Adrenal gland (tissue), 9 donors: ENCODE measurements at regions not wholly inside any gene's neighbourhood (a gene's known extent, or its start where the extent isn't known, plus 50 kb on each side); places are given as distances from the start of the nearest gene placed in this dataset.

Experiments used
- DNase-seq, 7 donors: peaks; one replicate each; pipeline ENCODE4 v3.0.0-alpha.2; 2019 to 2020
- H3K27ac ChIP-seq, 5 donors: fragments of 200-600 bp; sonication (generic) in 4 of 5; 1 replicate in 3 of 5; 2 replicates in 2 of 5; pipeline versions ENCODE4 v1.5.1 to v1.8.0; 2016 to 2020; ENCODE audit warnings: mild to moderate bottlenecking in 1 of 5
- H3K27me3 ChIP-seq: fragments of 200-600 bp; 2 replicates; pipeline ENCODE4 v1.8.0; 2021
- H3K36me3 ChIP-seq, 2 donors: fragments of 200-600 bp; replicated peaks in 1 of 2; 1 replicate in 1 of 2; 2 replicates in 1 of 2; pipeline versions ENCODE4 v1.5.1 to v1.8.0; 2018 to 2022
- H3K4me1 ChIP-seq, 2 donors: fragments of 200-600 bp; replicated peaks in 1 of 2; 1 replicate in 1 of 2; 2 replicates in 1 of 2; pipeline versions ENCODE4 v1.5.1 to v1.8.0; 2018 to 2021
- H3K4me3 ChIP-seq, 4 donors: fragments of 200-600 bp; sonication (generic) in 3 of 4; one replicate each; pipeline ENCODE4 v1.5.1; 2016 to 2018
- H3K9me3 ChIP-seq, 3 donors: fragments of 200-600 bp; sonication (generic) in 1 of 3; replicated peaks in 1 of 3; 1 replicate in 2 of 3; 2 replicates in 1 of 3; pipeline versions ENCODE4 v1.5.1 to v1.8.0; 2016 to 2021
- CTCF ChIP-seq, 6 experiments: fragments of 450-650 bp in 4 of 6; fragments of 200-600 bp in 2 of 6; sonication (generic) in 1 of 6; IDR thresholded peaks; 1 replicate in 5 of 6; 2 replicates in 1 of 6; pipeline versions ENCODE4 v1.5.1 to v1.8.0; 2016 to 2021; ENCODE audit warnings: antibody characterized with exemption in 6 of 6, mild to moderate bottlenecking in 2 of 6, moderate library complexity in 1 of 6
- POLR2A ChIP-seq, 2 donors: fragments of 450-650 bp; IDR thresholded peaks; one replicate each; pipeline ENCODE4 v1.6.1; 2017; ENCODE audit warnings: antibody characterized with exemption in 2 of 2, mild to moderate bottlenecking in 2 of 2, moderate library complexity in 1 of 2
- WGBS, 4 donors: extraction: QIAGEN DNeasy Blood & Tissue Kit in 2 of 4; methylation state at CpG; one replicate each; pipeline versions ENCODE4 v1.1.5 to v1.1.7; 2013 to 2017; 5-methylcytosine and 5-hydroxymethylcytosine counted together
- intact Hi-C, 2 donors: fragments of 100-400 bp; cut with DNase I; formaldehyde crosslinking; loops; one replicate each; pipeline versions ENCODE4 v1.14.1 to v1.15.0; 2022 to 2023
- donor health status: healthy with polysubstance abuse.
- donor health status: Bipolar disorder and iron deficiency.
- donor health status: DM: yes; HTN: yes; CAD: no.
- donor health status: DM: no; HTN: no; CAD: no.
- donor health status: DM: no; HTN: no; CAD: no.

GRCh38 chr10:124265776-124266467 is 152.8 kb downstream of the OAT start:
- H3K27me3 ChIP-seq, result no peaks in the 10 kb centered on the region
- H3K4me1 ChIP-seq, result no peaks in the 10 kb centered on the region
- intact Hi-C loops, result no loop called here
- DNase-seq, result no peak
- no peaks in the 10 kb centered on the region for H3K9me3 ChIP-seq
- H3K27ac ChIP-seq, result no peak overlapping the region
- no peak overlapping the region for H3K4me3 ChIP-seq
- TF ChIP-seq POLR2A (IDR thresholded peaks at IDR 0.05) (no peak), CTCF (IDR thresholded peaks at IDR 0.05) (no peak)
- H3K36me3 ChIP-seq, result no peaks in the 10 kb centered on the region
- WGBS, 4 donors, result 69 to 88% (median 84%) methylated on average over 7 to 12 of the region's 12 CpGs

GRCh38 chr10:124265391-124265745 is 153.4 kb downstream of the OAT start:
- Histone ChIP-seq H3K36me3 (no peaks in the 10 kb centered on the region), H3K4me1 (no peaks in the 10 kb centered on the region), H3K4me3 (no peak overlapping the region), H3K27ac (no peak overlapping the region), H3K27me3 (no peaks in the 10 kb centered on the region), H3K9me3 (no peaks in the 10 kb centered on the region)
- 78 to 100% (median 89%) methylated on average over 1 of the region's 1 CpG for WGBS, 4 donors
- intact Hi-C loops, result no loop called here
- TF ChIP-seq POLR2A (IDR thresholded peaks at IDR 0.05) (no peak), CTCF (IDR thresholded peaks at IDR 0.05) (no peak)
- DNase-seq, result no peak

GRCh38 chr10:124264711-124265390 is 153.9 kb downstream of the OAT start:
- no peak overlapping the region for H3K27ac ChIP-seq
- no peak for DNase-seq
- WGBS, 4 donors, result 85 to 92% (median 90%) methylated on average over 10 to 17 of the region's 17 CpGs
- H3K4me1 ChIP-seq, result no peaks in the 10 kb centered on the region
- H3K4me3 ChIP-seq, result no peak overlapping the region
- H3K9me3 ChIP-seq, result no peaks in the 10 kb centered on the region
- TF ChIP-seq POLR2A (IDR thresholded peaks at IDR 0.05) (no peak), CTCF (IDR thresholded peaks at IDR 0.05) (no peak)
- no peaks in the 10 kb centered on the region for H3K36me3 ChIP-seq
- no peaks in the 10 kb centered on the region for H3K27me3 ChIP-seq
- intact Hi-C loops, result no loop called here

GRCh38 chr10:124264271-124264670 is 154.5 kb downstream of the OAT start:
- intact Hi-C loops, result no loop called here
- TF ChIP-seq POLR2A (IDR thresholded peaks at IDR 0.05), result no peak
- TF ChIP-seq CTCF (IDR thresholded peaks at IDR 0.05), result no peak
- no peak for DNase-seq
- no peaks in the 10 kb centered on the region for H3K36me3 ChIP-seq
- H3K9me3 ChIP-seq, result no peaks in the 10 kb centered on the region
- no peak overlapping the region for H3K4me3 ChIP-seq
- H3K27ac ChIP-seq, result no peak overlapping the region
- no peaks in the 10 kb centered on the region for H3K27me3 ChIP-seq
- H3K4me1 ChIP-seq, result no peaks in the 10 kb centered on the region
- 84 to 94% (median 87%) methylated on average over 7 of the region's 7 CpGs for WGBS, 4 donors
